GM19025 (cell line): ENCODE measurements at regions not wholly inside any gene's neighbourhood (a gene's known extent, or its start where the extent isn't known, plus 50 kb on each side); places are given as distances from the start of the nearest gene placed in this dataset.

Source experiments
- ATAC-seq: cut with Tn5 transposase; IDR thresholded peaks from one replicate; pipeline ENCODE4 v1.9.1; 2021; ENCODE audit warnings: mild to moderate bottlenecking, low read depth, moderate library complexity; ENCODE audit not compliant: unreplicated experiment

- no peak for ATAC-seq
Measured at GRCh38 chr22:47966316-47966715, 1203.9 kb downstream of the TBC1D22A start.

GRCh38 chr22:47965896-47966295 is 1203.4 kb downstream of the TBC1D22A start:
- ATAC-seq, result no peak

- no peak for ATAC-seq
Measured at GRCh38 chr22:47965066-47965465, 1202.6 kb downstream of the TBC1D22A start.

- no peak for ATAC-seq
Measured at GRCh38 chr22:47963660-47964059, 1201.2 kb downstream of the TBC1D22A start.

- ATAC-seq, result no peak
Measured at GRCh38 chr22:47957649-47958048, 1195.2 kb downstream of the TBC1D22A start.

- no peak for ATAC-seq
Measured at GRCh38 chr22:47954107-47954506, 1191.7 kb downstream of the TBC1D22A start.

- ATAC-seq, result no peak
Measured at GRCh38 chr22:47944941-47945340, 1182.5 kb downstream of the TBC1D22A start.

GRCh38 chr22:47943729-47944700 is 1181.6 kb downstream of the TBC1D22A start:
- no peak for ATAC-seq

GRCh38 chr22:47940211-47940610 is 1177.8 kb downstream of the TBC1D22A start:
- ATAC-seq, result no peak

GRCh38 chr22:47933891-47934290 is 1171.4 kb downstream of the TBC1D22A start:
- ATAC-seq, result no peak

GRCh38 chr22:47933226-47933625 is 1170.8 kb downstream of the TBC1D22A start:
- no peak for ATAC-seq

- no peak for ATAC-seq
Measured at GRCh38 chr22:47929646-47930185, 1167.3 kb downstream of the TBC1D22A start.

GRCh38 chr22:47929073-47929472 is 1166.6 kb downstream of the TBC1D22A start:
- ATAC-seq, result no peak

GRCh38 chr22:47928631-47929030 is 1166.2 kb downstream of the TBC1D22A start:
- no peak for ATAC-seq

- no peak for ATAC-seq
Measured at GRCh38 chr22:47927648-47928210, 1165.3 kb downstream of the TBC1D22A start.

- ATAC-seq, result no peak
Measured at GRCh38 chr22:47923011-47923427, 1160.6 kb downstream of the TBC1D22A start.

- no peak for ATAC-seq
Measured at GRCh38 chr22:47921906-47922305, 1159.5 kb downstream of the TBC1D22A start.

- no peak for ATAC-seq
Measured at GRCh38 chr22:47920380-47920959, 1158.0 kb downstream of the TBC1D22A start.

GRCh38 chr22:47919893-47920292 is 1157.4 kb downstream of the TBC1D22A start:
- no peak for ATAC-seq

GRCh38 chr22:47919001-47919441 is 1156.6 kb downstream of the TBC1D22A start:
- ATAC-seq, result no peak

GRCh38 chr22:47918276-47918921 is 1155.9 kb downstream of the TBC1D22A start:
- no peak for ATAC-seq
